Stimulated activated CD8-positive, alpha-beta memory T cell treated with anti-CD3 and anti-CD28 coated beads, Interleukin-12 subunit alpha, Interleukin-12 subunit beta, amount 100 ng/mL, for 1 hour (primary cell): ENCODE measurements at regions not wholly inside any gene's neighbourhood (a gene's known extent, or its start where the extent isn't known, plus 50 kb on each side); places are given as distances from the start of the nearest gene placed in this dataset.

Source experiments
- DNase-seq: peaks from one replicate; pipeline ENCODE4 v3.0.0-alpha.2; 2020; ENCODE audit warnings: low read depth

DNA sequence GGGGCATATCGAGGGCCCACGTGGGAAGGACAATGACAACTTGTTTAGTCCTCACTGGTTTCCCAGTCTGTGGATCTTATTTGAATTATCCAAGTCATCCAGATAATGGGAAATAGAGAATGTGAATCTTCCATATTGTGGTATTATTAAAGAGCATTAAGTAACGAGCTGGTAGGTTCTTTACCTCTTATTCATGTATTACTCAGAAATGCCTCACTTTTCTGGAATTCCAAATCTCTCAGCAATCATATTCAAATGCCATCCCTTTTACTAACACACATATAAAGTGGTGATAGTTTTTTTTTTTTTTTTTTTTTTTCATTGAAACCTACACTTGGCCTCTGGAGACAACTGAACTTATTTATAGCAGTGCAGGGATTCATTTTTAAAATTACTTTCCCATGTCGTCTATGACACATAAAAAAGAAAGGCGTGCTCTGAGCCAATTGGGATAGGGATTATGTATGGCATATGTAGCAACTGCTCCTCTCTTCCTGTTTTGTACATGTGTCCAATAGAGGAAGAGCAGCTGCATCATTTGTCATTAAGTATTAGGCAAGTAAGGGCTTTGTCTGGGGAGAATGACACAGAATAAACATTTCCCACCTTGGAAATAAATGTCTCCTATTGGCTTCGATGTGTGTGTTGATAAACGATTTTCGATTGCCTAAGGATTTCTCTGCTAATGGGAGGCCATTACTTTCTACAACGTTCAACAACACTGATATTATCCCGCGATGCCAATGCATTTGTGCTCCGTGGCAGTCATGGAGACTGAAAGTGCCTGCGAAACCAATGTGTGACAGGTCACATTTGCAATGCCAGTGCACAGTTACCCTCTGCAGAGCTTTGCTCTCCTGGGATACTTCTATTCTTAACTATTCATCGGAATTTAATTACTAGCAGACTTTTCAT is 78.6 kb upstream of the IFNG-AS1 start:
- DNase-seq: no peak

- no peak for DNase-seq
These were observed 78.0 kb upstream of the IFNG-AS1 start for GRCh38 chr12:67911275-67911600.

- DNase-seq: no peak
These were observed 77.5 kb upstream of the IFNG-AS1 start for GRCh38 chr12:67911789-67912188.

GRCh38 chr12:67915335-67915851 is 73.9 kb upstream of the IFNG-AS1 start:
- DNase-seq: no peak

DNA sequence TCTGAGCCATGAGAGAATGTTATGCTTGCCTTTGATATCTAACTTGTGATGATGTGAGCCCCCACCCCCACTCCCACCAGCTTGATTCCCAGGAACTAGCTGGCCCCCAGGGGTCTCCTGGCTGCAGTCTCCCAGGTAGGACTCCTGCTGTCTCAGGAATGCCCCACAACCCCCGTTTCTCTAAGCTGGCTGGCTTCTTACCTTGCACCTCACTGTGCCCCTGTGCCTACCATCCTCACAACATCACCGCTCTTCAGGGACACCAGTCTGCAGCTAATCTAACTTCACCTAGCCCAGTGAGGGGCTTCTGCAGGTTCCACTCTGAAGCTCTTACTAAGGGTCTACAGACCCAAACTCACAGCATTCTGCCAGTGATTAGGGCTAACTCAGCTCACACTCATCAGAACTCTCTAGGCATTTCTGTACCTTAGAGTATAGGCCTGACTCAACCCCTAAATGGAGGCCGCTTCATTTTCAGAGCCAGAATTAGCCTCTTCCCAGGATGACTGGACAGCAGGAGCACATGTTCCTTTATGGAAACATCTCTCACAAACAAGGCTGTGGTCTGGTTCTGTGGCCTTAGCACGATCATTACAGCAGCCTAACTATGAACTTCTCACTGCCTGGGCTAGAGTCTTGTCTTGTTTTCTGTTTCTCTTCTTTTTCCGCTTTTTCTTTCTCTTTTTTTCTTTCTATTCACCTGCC is 72.8 kb upstream of the IFNG-AS1 start:
- no peak for DNase-seq

GRCh38 chr12:67917811-67918210 is 71.4 kb upstream of the IFNG-AS1 start:
- no peak for DNase-seq

- no peak for DNase-seq
These were observed 70.8 kb upstream of the IFNG-AS1 start for GRCh38 chr12:67918441-67918840.

DNA sequence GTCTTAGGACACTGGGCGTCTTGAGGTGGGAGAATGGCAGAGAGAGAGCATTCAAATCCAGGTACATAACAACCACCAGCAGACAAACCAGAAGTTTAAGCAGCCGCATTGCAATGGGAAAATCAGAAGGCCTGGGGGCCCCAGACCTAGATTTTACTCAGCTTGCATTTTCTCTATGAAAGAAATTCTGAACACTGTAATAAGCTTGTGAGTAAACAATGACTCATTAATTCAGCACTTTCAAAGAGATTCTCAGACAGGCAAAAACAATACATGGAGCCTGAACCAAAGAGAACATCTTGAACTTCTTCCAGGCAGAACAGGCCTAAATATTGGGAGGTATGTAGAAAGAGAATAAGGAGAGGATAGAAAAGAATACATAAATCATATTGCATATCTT is 69.8 kb upstream of the IFNG-AS1 start:
- DNase-seq: no peak

DNA sequence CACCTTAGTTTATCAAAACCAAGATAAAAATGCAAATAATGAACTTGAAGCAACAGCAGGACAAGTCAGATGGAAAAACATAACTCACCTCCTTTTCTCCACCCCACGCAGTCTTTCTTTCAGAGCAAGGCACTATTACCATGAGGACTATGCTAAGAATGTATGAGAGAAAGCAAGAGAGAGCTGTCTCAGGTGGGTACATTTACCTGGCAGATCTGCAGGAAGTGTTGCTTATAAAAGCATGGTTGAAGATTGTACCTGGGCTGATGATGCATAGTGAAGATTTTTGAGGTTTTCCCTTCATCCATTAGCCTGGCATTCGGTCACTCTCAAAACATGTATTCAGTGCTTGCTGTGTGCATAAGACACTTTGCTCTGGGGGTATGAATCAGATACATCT is 68.8 kb upstream of the IFNG-AS1 start:
- DNase-seq: no peak

- DNase-seq: no peak
These were observed 68.0 kb upstream of the IFNG-AS1 start for GRCh38 chr12:67921286-67921685.

- no peak for DNase-seq
These were observed 67.0 kb upstream of the IFNG-AS1 start for GRCh38 chr12:67922245-67922644.

GRCh38 chr12:67925077-67925476 is 64.2 kb upstream of the IFNG-AS1 start:
- no peak for DNase-seq

DNA sequence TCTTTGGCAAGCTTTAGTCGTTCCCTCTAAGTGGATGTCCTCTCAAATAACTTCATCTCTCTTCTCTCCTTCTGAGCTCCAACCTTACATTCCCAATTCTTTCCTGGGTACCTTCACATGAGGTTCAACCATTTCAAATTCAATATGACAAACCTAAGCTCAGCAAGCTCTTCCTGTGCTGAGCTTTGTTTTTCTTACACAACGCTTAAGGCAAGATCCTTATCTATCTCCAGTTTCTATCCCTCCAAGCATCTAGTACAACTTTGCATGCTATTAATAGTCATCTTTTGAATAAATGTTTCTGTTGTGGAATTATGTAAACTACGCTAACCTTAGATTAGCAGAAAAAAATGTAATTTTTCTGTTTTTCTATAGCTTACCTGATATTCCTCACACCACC is 63.7 kb upstream of the IFNG-AS1 start:
- DNase-seq: no peak

DNA sequence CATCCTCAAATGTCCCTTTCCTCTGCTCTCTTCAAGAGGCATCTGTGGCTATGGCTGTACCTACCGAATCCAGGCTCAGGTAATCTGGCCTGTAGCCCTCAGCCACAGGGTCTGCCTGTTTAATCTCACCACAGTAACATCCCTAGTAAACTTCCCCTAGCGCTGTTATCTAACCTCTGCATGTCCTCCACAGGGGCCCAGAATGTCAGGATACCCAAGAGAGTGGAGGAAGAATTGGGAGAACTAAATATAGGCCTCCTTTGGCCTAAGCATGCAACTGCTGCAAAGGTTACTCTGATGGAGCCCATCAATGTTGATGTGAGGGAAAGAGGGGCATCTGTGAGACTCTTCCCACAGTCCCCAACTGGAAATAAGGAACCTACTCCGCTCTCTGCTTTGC is 63.2 kb upstream of the IFNG-AS1 start:
- DNase-seq: no peak

- no peak for DNase-seq
These were observed 61.9 kb upstream of the IFNG-AS1 start for GRCh38 chr12:67927324-67927723.

DNA sequence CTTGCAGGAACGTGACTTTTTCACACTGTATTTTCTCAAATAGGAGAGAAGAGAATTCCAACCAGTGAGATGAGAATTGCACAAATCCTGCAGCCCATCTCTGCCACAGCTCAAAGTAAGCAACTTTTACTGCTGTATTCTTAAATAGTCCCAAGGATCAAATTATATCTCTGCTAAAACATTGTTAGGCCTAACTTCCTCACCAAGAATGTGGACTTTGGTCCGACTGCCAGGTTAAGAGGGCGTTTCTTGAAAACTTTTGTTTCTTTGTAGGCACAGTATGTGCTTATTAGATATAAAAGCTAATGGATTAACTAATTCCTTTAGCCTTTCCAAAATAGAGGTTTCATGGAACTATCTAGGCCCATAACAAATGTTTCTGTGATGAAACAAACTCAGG is 61.4 kb upstream of the IFNG-AS1 start:
- no peak for DNase-seq

DNA sequence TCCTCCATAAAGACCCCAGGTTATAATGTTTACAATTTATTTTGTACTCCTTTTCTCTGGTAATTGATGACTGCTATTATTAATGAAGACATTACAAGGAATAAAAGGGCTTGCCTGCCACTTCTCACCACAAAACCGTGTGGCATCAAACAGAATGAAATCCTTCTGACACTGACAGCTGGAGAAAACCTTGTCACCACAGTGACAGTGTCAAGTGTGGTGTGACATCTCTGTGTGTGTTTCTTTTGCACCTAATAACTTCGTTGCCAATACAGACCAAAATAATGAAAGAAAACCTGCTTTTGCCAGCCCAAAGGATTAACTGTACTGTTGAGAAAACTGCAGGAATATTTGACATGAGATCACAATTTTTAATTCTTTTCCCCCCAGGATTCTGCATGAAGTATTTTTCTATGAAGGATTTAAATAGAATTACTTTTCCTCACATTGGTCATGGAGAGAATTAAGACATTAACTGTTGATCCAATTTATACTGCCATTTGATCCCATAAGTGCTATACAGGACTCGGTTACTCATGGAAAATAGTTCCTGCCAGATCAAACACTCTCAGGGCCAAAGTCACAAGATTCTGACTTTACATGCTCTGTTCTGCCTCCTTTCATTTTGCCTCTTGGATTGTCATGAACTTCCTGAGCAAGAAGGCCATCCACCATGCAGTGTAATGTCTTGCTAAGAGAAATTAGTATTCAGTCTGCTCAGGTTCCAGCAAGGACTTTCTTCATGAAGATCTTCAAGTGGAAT is 60.4 kb upstream of the IFNG-AS1 start:
- no peak for DNase-seq

DNA sequence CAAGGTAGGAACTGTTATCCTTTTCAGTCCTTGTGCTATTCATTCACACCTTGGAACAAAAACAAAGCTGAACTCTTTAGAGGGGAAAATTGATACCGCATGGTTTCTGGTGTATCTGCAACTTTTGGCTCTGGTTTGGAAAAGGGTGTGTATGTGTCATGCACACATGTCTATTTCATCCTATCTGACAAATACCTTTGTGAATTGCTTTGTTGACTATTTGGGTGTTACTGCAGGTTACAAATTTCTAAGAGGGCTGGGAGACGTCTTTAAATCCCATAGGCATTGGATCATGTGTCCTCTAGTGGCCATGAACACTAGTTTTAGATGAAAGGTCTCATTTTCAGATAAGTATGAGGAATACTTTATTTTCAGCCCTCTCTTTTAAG is 59.9 kb upstream of the IFNG-AS1 start:
- DNase-seq: no peak

DNA sequence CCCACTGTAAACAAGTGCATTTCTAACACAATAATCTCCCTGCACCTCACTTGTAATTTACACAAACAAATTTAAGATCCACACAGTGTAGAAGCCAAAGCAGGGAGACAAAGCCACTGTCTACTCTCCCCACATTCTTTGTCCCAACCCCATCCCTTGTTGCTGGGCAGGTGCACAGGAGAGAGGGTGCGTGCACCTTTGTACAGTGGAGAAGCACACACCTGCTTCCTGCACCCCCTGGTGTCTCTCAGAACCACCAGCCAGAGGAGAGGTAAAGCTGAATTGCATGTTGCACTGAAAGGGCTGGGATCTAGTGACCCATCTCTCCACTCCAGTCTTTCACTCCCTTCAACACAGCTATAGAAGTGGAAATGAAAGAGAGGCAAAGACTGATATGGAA is 51.4 kb upstream of the IFNG-AS1 start:
- DNase-seq: no peak
